Inflammatory macrophage treated with lipopolysaccharide for 4 hours (primary cell): ENCODE measurements at regions not wholly inside any gene's neighbourhood (a gene's known extent, or its start where the extent isn't known, plus 50 kb on each side); places are given as distances from the start of the nearest gene placed in this dataset.
"Not testable (repeated sequence)": the region's sequence is repeated elsewhere in the genome, so short reads cannot be mapped to it uniquely, and the experiment has no call there.

ENCODE experiments used
- DNase-seq: peaks from one replicate; pipeline ENCODE4 v3.0.0-alpha.2; 2020

- DNase-seq = no peak
These were observed 1691.6 kb upstream of the LRRTM3 start for GRCh38 chr10:65234261-65234660.

GRCh38 chr10:65235266-65235665, 1690.6 kb upstream of the LRRTM3 start:
- DNase-seq = no peak

DNA sequence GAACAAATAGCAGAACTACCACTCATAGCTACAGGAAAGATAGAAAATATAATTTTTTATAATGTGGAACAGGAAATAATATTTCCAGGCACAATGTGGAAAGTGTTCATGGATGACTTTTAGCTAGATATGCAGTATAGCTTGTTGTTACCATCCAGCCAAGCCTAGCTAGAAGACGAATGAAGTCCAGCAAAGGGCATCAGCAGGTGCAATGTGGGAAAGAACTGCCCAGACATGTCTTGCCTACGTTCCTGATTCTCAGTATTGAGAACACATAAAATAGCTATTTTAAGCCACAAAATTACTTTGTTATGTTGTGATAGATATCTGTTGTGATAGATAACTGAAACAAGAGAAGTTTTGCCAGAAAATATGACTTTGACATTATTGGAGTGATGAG, 1690.0 kb upstream of the LRRTM3 start:
- DNase-seq = no peak

DNA sequence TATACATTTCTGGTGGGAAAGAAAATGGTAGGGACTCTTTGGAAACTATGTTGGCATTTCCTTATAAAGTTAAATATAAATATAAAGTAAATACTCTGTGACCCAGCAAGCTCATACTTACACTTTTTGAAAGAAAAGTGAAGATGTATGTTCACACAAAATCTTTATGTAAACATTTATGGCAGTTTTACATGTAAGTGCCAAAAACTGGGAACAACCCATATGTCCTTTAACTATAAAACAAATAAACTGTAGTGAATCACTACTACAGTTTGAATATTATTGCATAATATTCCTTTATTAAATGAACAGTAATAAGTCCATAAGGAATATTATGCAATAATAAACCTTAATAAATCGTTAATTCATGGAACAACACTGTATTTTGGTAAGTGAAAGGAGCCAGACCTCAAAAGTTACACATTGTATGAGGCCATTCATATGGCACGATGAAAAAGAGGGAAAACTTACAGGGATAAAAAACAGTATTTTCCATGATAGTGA, 1660.3 kb upstream of the LRRTM3 start:
- no peak for DNase-seq

DNA sequence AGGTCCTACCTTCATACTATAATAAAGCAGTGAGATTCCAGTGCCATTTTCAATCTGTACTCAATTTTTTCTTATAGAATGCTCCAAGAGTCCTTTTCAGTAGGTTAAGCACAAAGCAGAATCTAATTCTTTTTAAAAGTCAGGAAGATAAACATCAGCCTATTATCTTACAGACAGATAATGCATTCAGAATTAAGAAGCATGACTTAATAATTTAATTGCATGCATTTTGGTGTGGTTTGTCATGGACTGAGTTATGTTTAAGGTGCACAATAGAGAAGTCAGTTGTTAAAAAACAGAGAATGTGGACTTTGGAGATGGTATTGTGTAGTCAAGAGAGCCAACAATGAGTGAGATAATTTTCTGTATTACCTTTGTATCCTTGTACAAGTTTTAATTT, 1656.3 kb upstream of the LRRTM3 start:
- not testable (repeated sequence) for DNase-seq

- no peak for DNase-seq
These were observed 1654.9 kb upstream of the LRRTM3 start for GRCh38 chr10:65270969-65271368.

GRCh38 chr10:65273115-65273514, 1652.7 kb upstream of the LRRTM3 start:
- no peak for DNase-seq

DNA sequence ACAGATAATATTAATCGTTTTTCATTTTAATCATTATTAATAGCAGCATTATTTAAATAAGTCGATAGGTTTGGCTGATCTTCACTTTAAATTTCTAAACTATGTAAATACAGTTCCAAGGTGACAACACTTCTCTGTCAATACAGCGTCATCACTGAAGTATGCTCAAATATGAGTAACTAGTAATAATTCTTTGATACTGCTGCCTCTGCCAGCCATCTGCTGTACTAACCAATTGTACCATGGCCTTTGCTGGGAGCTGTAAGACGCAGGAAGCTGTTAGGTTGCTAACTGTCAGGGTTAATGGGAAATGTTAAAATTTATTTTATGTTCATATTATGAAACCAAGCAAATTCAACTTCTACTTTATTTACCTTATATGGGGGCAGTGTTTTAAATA, 1650.5 kb upstream of the LRRTM3 start:
- DNase-seq = no peak

- DNase-seq = no peak
These were observed 1641.3 kb upstream of the LRRTM3 start for GRCh38 chr10:65284495-65285041.

DNA sequence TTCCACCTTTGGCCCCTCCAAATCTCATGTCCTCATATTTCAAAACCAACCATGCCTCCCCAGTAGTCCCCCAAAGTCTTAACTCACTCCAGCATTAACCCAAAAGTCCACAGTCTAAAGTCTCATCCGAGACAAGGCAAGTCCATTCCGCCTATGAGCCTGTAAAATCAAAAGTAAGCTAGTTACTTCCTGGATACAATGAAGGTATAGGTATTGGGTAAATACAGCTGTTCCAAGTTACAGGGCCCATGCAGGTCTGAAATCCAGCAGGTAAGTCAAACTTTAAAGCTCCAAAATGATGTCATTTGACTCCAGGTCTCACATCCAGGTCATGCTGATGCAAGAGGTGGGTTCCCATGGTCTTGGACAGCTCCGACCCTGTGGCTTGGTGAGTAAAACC, 1640.1 kb upstream of the LRRTM3 start:
- not testable (repeated sequence) for DNase-seq

GRCh38 chr10:65291286-65291685, 1634.5 kb upstream of the LRRTM3 start:
- no peak for DNase-seq

- DNase-seq = no peak
These were observed 1633.3 kb upstream of the LRRTM3 start for GRCh38 chr10:65292551-65292950.

GRCh38 chr10:65294329-65294728, 1631.5 kb upstream of the LRRTM3 start:
- no peak for DNase-seq

DNA sequence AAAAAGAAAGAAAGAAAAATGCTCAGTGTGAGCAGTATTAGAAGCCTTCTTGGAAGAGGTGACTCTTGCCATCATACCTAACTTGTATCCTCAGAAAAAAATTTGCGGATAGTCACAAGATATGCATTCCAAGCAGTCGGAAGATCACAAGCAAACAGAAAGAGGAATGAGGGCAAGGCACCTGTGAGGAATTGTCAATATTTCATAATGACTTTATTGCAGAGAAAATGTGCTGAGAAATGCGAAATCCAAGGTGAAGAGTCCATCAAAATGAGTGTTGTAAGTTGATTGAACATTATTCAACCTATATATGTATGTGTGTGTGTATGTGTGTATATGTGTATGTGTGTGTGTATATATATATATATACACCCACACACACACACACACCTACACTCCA, 1624.7 kb upstream of the LRRTM3 start:
- no peak for DNase-seq

GRCh38 chr10:65306201-65306600, 1619.6 kb upstream of the LRRTM3 start:
- DNase-seq = no peak

DNA sequence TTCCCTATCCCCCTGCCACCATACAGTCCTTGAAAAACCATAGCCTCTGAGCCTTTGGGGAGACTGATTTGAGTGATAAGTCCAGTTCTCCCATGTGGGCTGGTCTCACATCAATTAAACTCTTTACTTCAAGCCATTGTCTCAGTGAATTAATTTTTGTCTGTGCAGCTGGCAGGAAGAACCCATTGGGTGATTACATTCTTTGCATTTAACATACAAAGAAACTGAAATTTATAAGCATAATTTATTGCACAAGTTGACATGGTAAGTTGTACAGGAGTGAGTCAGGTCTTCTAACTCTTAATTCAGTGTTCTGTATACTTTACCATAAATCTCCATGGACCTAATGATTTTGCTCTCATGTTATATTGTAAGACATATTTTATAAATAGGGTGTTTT, 1613.0 kb upstream of the LRRTM3 start:
- no peak for DNase-seq

GRCh38 chr10:65313406-65313805, 1612.4 kb upstream of the LRRTM3 start:
- no peak for DNase-seq

DNA sequence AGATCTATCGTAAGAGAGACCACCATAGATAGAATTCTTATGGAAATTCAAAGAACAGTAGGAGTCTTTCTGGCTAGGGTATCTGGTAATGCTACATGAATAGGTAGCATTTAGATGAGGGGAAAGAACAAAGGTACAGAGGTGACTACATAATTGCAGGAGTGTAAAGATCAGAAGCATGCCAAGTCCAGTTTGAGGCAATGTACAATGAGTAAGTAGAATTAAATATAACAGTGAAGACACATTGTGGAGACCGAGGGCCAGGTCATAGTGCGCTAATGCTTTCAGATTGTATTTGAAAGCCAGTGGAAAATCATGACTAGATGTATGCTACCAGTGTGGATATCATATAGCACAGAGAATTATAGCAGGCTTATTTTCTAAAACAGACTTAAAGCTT, 1611.6 kb upstream of the LRRTM3 start:
- DNase-seq = no peak

- DNase-seq = no peak
These were observed 1606.3 kb upstream of the LRRTM3 start for GRCh38 chr10:65319493-65319892.

DNA sequence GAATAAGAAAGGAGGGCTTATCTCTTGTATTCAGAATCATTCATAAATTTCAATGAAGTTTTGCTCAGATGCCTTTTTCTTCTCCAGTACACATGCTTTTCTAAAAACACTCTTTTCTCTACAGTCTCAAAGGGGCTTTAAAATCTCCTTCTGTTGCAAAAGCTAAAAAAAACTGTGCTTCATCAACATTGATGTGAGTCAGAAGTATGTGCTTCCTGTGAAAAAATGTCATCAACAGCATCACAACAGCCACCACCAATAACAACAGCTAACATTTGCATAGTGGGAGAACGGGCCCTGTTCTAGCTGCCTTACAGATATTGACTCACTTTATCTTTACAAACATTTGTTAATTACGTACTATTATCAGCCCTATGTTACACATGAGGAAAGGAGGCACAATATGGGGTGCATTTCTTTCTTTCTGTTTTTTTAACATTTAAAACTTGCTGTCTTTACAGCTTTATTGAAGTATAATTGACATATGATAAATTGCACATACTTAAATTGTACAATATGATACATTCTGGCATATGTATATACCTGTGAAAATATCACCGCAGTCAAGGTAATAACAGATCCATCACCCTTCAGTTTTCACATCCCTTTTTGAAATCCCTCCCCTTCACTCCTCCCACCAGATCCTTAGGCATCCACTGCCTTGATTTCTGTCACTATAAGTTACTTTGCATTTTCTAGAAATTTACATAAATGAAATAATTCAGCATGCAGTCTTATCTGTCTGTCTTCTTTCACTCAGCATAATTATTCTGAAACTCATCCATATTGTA, 1605.4 kb upstream of the LRRTM3 start:
- DNase-seq = no peak

DNA sequence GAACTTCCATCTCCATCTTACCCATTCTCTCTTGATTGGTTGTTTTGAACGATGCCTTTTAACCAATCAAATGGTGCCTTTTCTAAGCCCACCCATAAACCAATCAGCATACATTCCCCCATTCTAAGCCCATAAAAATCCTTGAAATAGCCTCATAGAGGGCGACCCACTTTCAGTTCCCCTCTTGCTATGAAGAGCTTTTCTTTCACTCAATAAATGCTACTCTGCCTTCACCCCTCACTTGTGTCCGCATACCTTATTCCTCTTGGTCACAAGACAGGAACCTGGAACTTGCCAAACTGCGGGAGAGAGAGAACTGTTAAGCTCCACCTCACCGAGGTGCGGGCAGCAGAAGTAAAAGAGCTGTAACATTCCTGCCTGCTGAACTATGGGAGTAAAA, 1602.0 kb upstream of the LRRTM3 start:
- no peak for DNase-seq

- DNase-seq = no peak
These were observed 1599.9 kb upstream of the LRRTM3 start for GRCh38 chr10:65325913-65326312.

DNA sequence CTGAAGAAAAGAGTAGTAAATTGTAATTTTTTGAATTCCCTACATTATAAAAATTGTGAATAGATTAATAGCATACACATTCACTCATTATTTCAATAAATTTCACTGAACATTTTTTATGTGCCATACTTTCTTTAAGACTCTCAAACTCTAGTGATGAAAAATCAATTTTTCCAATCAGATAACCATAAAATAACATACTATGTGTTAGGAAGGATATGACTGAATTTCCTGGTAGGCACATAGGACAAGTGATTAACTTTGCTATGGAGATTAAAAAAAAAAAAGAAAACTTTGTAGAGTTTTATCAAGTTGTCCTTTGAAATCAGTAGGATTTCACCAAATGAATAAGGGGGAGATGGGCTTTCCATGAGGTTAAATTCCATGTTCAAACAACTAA, 1597.3 kb upstream of the LRRTM3 start:
- no peak for DNase-seq

DNA sequence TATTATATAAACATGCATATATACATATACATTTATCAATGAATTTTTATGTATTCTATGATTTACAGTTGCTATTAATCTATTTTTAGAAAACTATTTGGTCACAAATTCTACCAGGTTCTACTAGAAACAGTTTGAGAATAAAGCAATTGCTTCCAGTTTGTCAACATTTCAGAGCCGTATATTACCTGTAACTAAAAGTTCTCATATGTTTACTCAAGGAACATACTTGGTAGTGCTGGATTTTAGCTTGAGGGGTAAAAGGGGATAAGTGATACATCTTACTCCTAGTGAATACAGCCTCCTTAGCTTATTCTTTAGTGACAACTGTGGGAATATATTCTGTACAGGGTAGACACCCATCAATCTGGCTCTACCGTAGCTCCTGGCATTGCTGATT, 1590.5 kb upstream of the LRRTM3 start:
- no peak for DNase-seq

DNA sequence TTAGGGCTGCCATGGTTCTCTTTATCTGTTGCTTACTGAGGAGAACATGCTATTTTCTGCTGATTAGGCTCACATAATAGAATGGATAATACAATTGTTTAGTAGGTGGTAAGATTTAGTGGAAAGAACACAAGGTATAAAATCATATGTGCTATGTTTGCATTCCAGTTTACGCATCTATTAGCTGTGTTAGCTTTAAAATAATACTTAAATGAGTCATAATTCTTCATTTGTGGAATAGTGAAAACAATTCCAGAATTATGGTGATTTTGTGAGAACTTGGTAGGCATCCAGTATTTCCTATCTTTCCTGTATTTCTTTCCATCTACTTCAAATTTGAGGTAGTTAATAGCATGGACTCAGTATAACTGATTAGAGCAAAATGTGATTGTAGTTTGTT, 1585.5 kb upstream of the LRRTM3 start:
- DNase-seq = no peak
